AG04449 (cell line): ENCODE measurements at regions not wholly inside any gene's neighbourhood (a gene's known extent, or its start where the extent isn't known, plus 50 kb on each side); places are given as distances from the start of the nearest gene placed in this dataset.

Experiments used
- CTCF ChIA-PET: fragments of 350-600 bp; formaldehyde crosslinking; extraction: SDS; loops from one replicate; lab custom pipeline; 2021; ENCODE audit warnings: antibody characterized with exemption; lab: Yijun Ruan, JAX
- POLR2A ChIA-PET: fragments of 400-600, 350-600 bp; formaldehyde crosslinking; extraction: SDS; loops from one replicate; lab custom pipeline; 2020; ENCODE audit warnings: antibody characterized with exemption, inconsistent platforms; lab: Yijun Ruan, JAX
- DNase-seq: peaks from one replicate; pipeline ENCODE4 v3.0.0-alpha.2; 2010; ENCODE audit warnings: low read depth, low spot score
- H3K4me3 ChIP-seq: 2 replicates; pipeline ENCODE4 v1.5.1; 2011; ENCODE audit warnings: low read depth, mild to moderate bottlenecking, control low read depth, low read length
- TF ChIP-seq, protein P1 (sequence below): IDR thresholded peaks from one replicate; pipeline ENCODE4 v1.5.1; 2011; ENCODE audit warnings: mild to moderate bottlenecking, moderate library complexity, low read length, control low read depth, inconsistent platforms; ENCODE audit not compliant: insufficient read depth; ENCODE audit errors: missing control alignments

DNA sequence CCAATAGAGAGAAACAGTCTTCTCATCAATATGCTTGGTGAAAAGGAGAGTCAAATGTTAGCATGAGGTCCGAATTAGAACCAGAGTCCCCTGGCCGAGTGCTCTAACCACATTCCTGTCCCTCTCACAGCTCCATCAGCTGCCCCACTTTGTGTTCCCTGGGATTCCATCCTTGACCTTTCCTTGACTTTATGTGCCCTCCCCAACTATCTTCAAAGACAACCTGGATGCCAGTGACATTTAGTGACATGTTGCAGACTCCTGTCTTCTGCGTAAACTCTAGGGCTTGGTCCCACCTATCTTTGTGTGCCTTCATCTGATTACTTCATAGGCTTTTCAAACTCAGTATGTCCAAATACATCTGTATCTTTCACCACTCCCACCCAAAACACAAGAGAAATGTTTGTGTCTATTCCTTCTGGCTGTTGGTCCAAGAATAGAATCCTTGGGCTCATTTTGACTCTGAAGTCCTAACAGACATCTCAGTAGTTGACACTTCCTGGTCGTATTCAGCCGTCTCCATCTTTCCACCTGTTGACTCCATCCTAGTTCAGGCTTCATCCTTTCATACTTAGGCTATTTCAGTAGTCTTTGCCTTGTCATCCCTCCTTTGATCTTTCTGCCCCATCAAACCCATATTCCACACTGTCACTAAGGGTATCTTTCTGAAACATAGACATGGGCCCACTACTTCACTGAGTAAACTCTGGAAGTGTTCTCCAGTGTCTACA is 101.4 kb upstream of the CD180 start:
- ChIA-PET POLR2A (no interaction called here), CTCF (no interaction called here)
- DNase-seq: no peak
- no peak overlapping the region for H3K4me3 ChIP-seq
- TF ChIP-seq, protein P1, sequence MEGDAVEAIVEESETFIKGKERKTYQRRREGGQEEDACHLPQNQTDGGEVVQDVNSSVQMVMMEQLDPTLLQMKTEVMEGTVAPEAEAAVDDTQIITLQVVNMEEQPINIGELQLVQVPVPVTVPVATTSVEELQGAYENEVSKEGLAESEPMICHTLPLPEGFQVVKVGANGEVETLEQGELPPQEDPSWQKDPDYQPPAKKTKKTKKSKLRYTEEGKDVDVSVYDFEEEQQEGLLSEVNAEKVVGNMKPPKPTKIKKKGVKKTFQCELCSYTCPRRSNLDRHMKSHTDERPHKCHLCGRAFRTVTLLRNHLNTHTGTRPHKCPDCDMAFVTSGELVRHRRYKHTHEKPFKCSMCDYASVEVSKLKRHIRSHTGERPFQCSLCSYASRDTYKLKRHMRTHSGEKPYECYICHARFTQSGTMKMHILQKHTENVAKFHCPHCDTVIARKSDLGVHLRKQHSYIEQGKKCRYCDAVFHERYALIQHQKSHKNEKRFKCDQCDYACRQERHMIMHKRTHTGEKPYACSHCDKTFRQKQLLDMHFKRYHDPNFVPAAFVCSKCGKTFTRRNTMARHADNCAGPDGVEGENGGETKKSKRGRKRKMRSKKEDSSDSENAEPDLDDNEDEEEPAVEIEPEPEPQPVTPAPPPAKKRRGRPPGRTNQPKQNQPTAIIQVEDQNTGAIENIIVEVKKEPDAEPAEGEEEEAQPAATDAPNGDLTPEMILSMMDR: no peak

DNA sequence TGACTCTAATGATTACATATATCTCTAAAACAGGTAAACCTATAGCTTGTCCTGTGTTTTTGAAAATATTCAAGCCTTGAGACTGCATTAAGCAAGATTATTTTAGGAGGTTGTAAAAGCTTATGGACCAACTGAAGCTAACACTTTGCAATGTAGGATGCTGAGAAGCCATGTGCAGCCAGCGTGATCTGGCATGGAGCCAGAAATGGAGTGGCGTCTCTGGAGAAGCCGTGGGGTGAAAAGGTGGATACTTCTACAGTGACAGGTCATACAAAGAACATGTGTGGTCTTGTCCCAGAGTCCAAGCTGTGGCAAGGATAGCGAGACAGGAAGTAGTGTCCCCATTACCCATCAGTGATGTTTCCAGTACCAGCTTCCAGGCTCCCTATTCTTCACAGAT is 100.8 kb upstream of the CD180 start:
- TF ChIP-seq, protein P1: no peak
- DNase-seq: no peak
- ChIA-PET CTCF (no interaction called here), POLR2A (no interaction called here)
- no peak overlapping the region for H3K4me3 ChIP-seq

DNA sequence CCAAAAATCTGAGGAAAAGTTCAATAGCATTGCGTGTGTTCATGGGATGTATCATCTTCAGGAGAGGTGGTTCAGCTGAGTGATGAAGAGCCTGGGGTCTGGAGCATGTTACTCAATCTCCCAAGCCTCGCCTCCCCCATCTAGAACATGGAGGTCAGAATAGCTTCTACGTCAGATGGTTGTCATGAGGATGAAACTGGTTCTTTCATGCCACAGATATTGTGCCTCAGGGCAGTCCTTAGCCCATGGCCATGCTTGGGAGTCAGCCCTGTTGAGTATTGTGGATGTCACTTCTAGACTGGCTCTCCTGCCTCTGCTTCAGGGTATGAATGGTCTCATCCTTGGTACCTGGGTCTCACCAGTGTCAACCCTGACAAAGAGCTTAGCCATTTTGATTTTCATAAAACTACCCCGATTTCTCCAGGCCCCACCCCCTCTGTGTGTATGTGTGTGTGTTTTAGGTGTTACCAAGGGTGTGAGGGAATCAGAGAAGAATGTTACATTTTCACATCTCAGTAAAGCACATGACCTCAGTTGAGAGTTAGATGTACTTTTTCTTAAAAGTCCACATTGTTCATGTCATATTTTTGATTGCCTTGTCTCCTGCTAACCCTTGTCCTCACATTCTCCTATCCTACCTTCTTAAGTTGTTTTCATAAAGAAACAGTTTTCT is 97.8 kb upstream of the CD180 start:
- ChIA-PET POLR2A (no interaction called here), CTCF (no interaction called here)
- TF ChIP-seq, protein P1: no peak

DNA sequence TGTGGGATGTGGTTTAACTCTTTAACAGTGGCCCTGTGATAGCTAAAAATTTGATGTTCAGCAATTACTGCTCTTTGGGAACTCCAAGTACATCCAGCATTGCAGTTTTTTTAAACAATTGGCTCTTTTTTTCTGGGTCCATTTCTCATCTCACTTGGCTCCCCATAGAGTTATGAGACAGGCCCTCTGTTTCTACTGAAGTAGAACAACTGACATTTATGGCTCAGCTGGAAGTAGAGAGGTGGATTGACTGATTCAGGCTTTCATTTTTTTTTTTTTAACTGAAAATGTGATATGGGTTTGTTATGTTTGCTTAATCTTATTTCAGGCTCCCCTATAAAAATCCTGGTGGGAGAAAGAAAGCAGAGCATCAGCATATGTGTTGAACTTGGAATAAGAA is 96.6 kb upstream of the CD180 start:
- DNase-seq: no peak
- TF ChIP-seq, protein P1: no peak
- H3K4me3 ChIP-seq: no peak overlapping the region
- ChIA-PET CTCF (no interaction called here), POLR2A (no interaction called here)

More for the DNA sequence above, 97.8 kb upstream of the CD180 start:
- no peak for DNase-seq
- no peak overlapping the region for H3K4me3 ChIP-seq

DNA sequence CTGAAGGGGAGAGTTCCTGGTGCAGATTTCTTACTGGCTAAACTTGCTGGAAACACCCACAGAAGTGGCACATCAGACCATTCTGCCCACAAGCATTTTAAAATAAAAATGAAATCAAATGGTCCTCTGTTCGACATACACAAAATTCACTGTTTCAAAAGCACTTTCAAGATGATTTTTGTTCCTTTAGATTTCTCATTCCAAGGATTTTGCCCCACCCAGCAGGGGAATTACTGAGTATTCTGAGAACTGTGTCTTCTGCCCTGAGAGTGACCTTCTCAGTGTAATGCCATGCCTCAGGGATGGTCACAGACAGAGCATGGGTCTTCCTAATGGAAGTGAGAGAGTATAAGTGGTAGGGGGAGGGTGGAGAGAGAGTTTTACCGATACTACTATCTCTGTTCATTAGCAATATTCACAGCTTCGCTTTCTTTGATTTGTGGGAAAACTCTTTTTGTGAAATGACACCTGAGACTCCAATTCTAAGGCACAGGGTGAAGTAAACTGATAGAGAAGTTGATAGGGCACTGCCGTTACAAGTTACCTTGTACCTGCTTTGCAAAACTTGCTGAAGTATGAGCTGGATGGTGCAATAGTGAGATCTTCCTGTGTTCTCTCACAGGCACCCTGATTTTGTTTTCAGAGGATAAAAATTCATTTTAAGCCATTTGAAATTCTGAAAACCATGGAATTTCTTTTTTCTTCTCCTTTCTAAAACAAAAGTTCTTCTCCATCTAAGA is 95.8 kb upstream of the CD180 start:
- TF ChIP-seq, protein P1: no peak
- ChIA-PET CTCF (no interaction called here), POLR2A (no interaction called here)

DNA sequence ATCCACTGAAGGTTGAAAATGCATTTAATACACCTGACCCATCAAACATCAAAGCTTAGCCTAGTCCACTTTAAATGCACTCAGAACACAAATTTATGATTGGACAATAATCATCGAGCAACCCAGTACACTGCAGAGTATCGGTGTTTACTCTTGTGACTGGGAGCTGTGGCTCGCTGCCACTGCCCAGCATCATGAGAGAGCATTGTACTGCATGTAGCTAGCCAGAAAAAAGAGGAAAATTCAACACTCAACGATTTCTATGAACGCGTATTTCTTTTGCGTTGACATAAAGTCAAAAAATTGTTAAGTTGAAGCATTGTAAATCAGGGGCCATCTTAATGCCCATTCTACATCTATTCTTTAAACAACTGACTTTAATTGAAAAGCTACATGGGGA is 95.1 kb upstream of the CD180 start:
- TF ChIP-seq, protein P1: no peak
- POLR2A ChIA-PET: no interaction called here
- DNase-seq: no peak
- CTCF ChIA-PET: interaction anchor here (1.3 kb wide), 1 partner anchor 16 kb away, joined by 3 read pairs; no protein-coding TSS in a partner anchor
- H3K4me3 ChIP-seq: no peak overlapping the region

More for the DNA sequence above, 95.8 kb upstream of the CD180 start:
- no peak overlapping the region for H3K4me3 ChIP-seq
- DNase-seq: no peak
